Stimulated activated memory B cell treated with anti-CD40 and anti-IgM and Interleukin-4, amounts not matched to agents 10 μg/mL and 1 μg/mL and 100 μg/mL, for 72 hours (primary cell): ENCODE measurements at regions not wholly inside any gene's neighbourhood (a gene's known extent, or its start where the extent isn't known, plus 50 kb on each side); places are given as distances from the start of the nearest gene placed in this dataset.

ENCODE experiments used
- ATAC-seq: fragments of 150-1000 bp; cut with Tn5 transposase; 2 replicates; pipeline ENCODE4 v1.10.0; 2021
- H3K27ac Mint-ChIP-seq: one replicate; pipeline ENCODE4 v1.8.0; 2022; ENCODE audit warnings: mild to moderate bottlenecking, mixed read lengths
- H3K27me3 Mint-ChIP-seq: one replicate; pipeline ENCODE4 v1.8.0; 2022; ENCODE audit warnings: mixed read lengths
- H3K36me3 Mint-ChIP-seq: one replicate; pipeline ENCODE4 v1.8.0; 2022; ENCODE audit warnings: mixed read lengths
- H3K4me1 Mint-ChIP-seq: one replicate; pipeline ENCODE4 v1.8.0; 2022; ENCODE audit warnings: mixed read lengths
- H3K4me3 Mint-ChIP-seq: one replicate; pipeline ENCODE4 v1.8.0; 2022; ENCODE audit warnings: mild to moderate bottlenecking, moderate library complexity, mixed read lengths
- H3K9me3 Mint-ChIP-seq: one replicate; pipeline ENCODE4 v1.8.0; 2022; ENCODE audit warnings: mixed read lengths

- Mint-ChIP-seq H3K9me3 (peaks cover 2% of the 10 kb centered on the region), H3K27me3 (peaks cover 18% of the 10 kb centered on the region), H3K4me1 (no peaks in the 10 kb centered on the region), H3K4me3 (no peak overlapping the region), H3K36me3 (no peaks in the 10 kb centered on the region), H3K27ac (no peak overlapping the region)
- no peak for ATAC-seq
Measured at GRCh38 chr5:73365301-73365853, 83.2 kb downstream of the FOXD1 start.

GRCh38 chr5:73363911-73364730, 84.5 kb downstream of the FOXD1 start:
- no peak for ATAC-seq
- H3K27me3 Mint-ChIP-seq = peaks cover 15% of the 10 kb centered on the region
- no peaks in the 10 kb centered on the region for H3K4me1 Mint-ChIP-seq
- H3K9me3 Mint-ChIP-seq = peaks cover 2% of the 10 kb centered on the region
- no peak overlapping the region for H3K27ac Mint-ChIP-seq
- H3K36me3 Mint-ChIP-seq = no peaks in the 10 kb centered on the region
- H3K4me3 Mint-ChIP-seq = no peak overlapping the region

DNA sequence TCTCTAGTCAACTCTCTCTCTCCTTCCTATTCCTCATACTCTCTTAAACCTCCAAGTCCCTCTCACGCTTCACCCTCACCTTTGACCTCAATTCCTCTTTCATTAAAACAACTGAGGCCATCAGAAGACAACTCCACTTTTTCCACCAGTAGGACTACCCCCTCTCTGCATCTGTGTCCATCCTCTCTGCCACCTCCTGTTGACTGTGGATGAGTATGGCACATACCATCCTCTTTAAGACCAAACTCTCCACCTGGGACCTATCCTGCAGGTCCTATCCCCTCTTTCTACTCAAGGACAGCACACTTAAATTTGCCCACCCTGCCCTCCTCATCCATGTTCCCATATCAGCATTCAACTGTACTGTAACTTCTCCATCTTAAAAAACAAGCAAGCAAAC, 89.2 kb downstream of the FOXD1 start:
- no peaks in the 10 kb centered on the region for H3K4me1 Mint-ChIP-seq
- H3K27ac Mint-ChIP-seq = no peak overlapping the region
- H3K9me3 Mint-ChIP-seq = peaks cover 2% of the 10 kb centered on the region
- H3K4me3 Mint-ChIP-seq = no peak overlapping the region
- no peaks in the 10 kb centered on the region for H3K36me3 Mint-ChIP-seq
- peaks cover 30% of the 10 kb centered on the region for H3K27me3 Mint-ChIP-seq
- no peak for ATAC-seq

GRCh38 chr5:73358366-73358765, 90.2 kb downstream of the FOXD1 start:
- H3K36me3 Mint-ChIP-seq = no peaks in the 10 kb centered on the region
- H3K27ac Mint-ChIP-seq = no peak overlapping the region
- H3K4me1 Mint-ChIP-seq = no peaks in the 10 kb centered on the region
- H3K27me3 Mint-ChIP-seq = peaks cover 30% of the 10 kb centered on the region
- H3K9me3 Mint-ChIP-seq = peaks cover 2% of the 10 kb centered on the region
- H3K4me3 Mint-ChIP-seq = no peak overlapping the region
- no peak for ATAC-seq

DNA sequence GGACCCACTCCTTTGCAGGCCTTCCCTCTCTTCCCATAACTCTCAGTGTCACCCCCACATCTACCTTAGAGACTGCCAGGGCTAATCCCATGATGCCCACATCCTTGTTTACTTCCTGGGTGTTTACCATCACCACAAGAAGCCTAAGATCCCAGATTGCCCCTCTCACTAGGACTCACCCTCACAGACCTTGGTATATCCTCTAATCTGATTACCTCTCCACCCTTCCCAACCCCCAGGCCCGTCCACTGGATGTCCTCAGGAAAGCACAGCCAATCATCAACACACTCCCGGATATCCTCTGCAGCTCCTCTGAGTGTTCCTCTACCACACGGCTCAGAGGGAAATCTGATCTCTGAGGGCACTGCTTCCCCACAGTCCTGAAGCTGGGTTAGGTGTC, 91.0 kb downstream of the FOXD1 start:
- Mint-ChIP-seq H3K27me3 (peaks cover 30% of the 10 kb centered on the region), H3K4me1 (no peaks in the 10 kb centered on the region), H3K27ac (no peak overlapping the region), H3K9me3 (peaks cover 2% of the 10 kb centered on the region), H3K4me3 (no peak overlapping the region), H3K36me3 (no peaks in the 10 kb centered on the region)
- no peak for ATAC-seq

- Mint-ChIP-seq H3K9me3 (peaks cover 4% of the 10 kb centered on the region), H3K27me3 (peaks cover 22% of the 10 kb centered on the region), H3K4me3 (no peak overlapping the region), H3K27ac (no peak overlapping the region), H3K4me1 (no peaks in the 10 kb centered on the region), H3K36me3 (no peaks in the 10 kb centered on the region)
- ATAC-seq = no peak
Measured at GRCh38 chr5:73355108-73355507, 93.5 kb downstream of the FOXD1 start.

- no peak for ATAC-seq
- H3K27ac Mint-ChIP-seq = no peak overlapping the region
- H3K9me3 Mint-ChIP-seq = peaks cover 9% of the 10 kb centered on the region
- peaks cover 23% of the 10 kb centered on the region for H3K27me3 Mint-ChIP-seq
- no peaks in the 10 kb centered on the region for H3K4me1 Mint-ChIP-seq
- H3K4me3 Mint-ChIP-seq = no peak overlapping the region
- no peaks in the 10 kb centered on the region for H3K36me3 Mint-ChIP-seq
Measured at GRCh38 chr5:73354406-73354805, 94.2 kb downstream of the FOXD1 start.

- Mint-ChIP-seq H3K27me3 (peaks cover 21% of the 10 kb centered on the region), H3K36me3 (no peaks in the 10 kb centered on the region)
- no peak for ATAC-seq
Measured at GRCh38 chr5:73352649-73353230, 95.8 kb downstream of the FOXD1 start.

GRCh38 chr5:73352243-73352642, 96.3 kb downstream of the FOXD1 start:
- Mint-ChIP-seq H3K4me3 (no peak overlapping the region), H3K27ac (no peak overlapping the region), H3K4me1 (no peaks in the 10 kb centered on the region), H3K9me3 (peaks cover 15% of the 10 kb centered on the region), H3K36me3 (no peaks in the 10 kb centered on the region), H3K27me3 (peaks cover 16% of the 10 kb centered on the region)
- ATAC-seq = no peak

More at GRCh38 chr5:73352649-73353230, 95.8 kb downstream of the FOXD1 start:
- Mint-ChIP-seq H3K4me3 (no peak overlapping the region), H3K9me3 (peaks cover 15% of the 10 kb centered on the region), H3K4me1 (no peaks in the 10 kb centered on the region), H3K27ac (no peak overlapping the region)

GRCh38 chr5:73351593-73351992, 97.0 kb downstream of the FOXD1 start:
- Mint-ChIP-seq H3K36me3 (no peaks in the 10 kb centered on the region), H3K4me1 (no peaks in the 10 kb centered on the region), H3K4me3 (no peak overlapping the region), H3K27me3 (peaks cover 16% of the 10 kb centered on the region), H3K27ac (no peak overlapping the region), H3K9me3 (peaks cover 20% of the 10 kb centered on the region)
- ATAC-seq = no peak

GRCh38 chr5:73346878-73347408, 101.6 kb downstream of the FOXD1 start:
- Mint-ChIP-seq H3K4me3 (no peak overlapping the region), H3K9me3 (peaks cover 25% of the 10 kb centered on the region), H3K27ac (no peak overlapping the region), H3K4me1 (no peaks in the 10 kb centered on the region), H3K36me3 (no peaks in the 10 kb centered on the region), H3K27me3 (peaks cover 23% of the 10 kb centered on the region)
- no peak for ATAC-seq

GRCh38 chr5:73344835-73345234, 103.7 kb downstream of the FOXD1 start:
- no peak for ATAC-seq
- Mint-ChIP-seq H3K4me3 (no peak overlapping the region), H3K27me3 (peaks cover 43% of the 10 kb centered on the region), H3K4me1 (no peaks in the 10 kb centered on the region), H3K9me3 (peaks cover 24% of the 10 kb centered on the region), H3K36me3 (no peaks in the 10 kb centered on the region), H3K27ac (no peak overlapping the region)

- no peak for ATAC-seq
- Mint-ChIP-seq H3K27me3 (peaks cover 63% of the 10 kb centered on the region), H3K36me3 (no peaks in the 10 kb centered on the region), H3K4me3 (no peak overlapping the region), H3K4me1 (no peaks in the 10 kb centered on the region), H3K9me3 (peaks cover 4% of the 10 kb centered on the region), H3K27ac (no peak overlapping the region)
Measured at GRCh38 chr5:73339711-73340110, 108.9 kb downstream of the FOXD1 start.

- Mint-ChIP-seq H3K4me1 (no peaks in the 10 kb centered on the region), H3K27me3 (peaks cover 63% of the 10 kb centered on the region), H3K4me3 (no peak overlapping the region), H3K27ac (no peak overlapping the region), H3K36me3 (no peaks in the 10 kb centered on the region), H3K9me3 (peaks cover 4% of the 10 kb centered on the region)
- ATAC-seq = peak; percentile 12
Measured at GRCh38 chr5:73339051-73339575, 109.5 kb downstream of the FOXD1 start.

DNA sequence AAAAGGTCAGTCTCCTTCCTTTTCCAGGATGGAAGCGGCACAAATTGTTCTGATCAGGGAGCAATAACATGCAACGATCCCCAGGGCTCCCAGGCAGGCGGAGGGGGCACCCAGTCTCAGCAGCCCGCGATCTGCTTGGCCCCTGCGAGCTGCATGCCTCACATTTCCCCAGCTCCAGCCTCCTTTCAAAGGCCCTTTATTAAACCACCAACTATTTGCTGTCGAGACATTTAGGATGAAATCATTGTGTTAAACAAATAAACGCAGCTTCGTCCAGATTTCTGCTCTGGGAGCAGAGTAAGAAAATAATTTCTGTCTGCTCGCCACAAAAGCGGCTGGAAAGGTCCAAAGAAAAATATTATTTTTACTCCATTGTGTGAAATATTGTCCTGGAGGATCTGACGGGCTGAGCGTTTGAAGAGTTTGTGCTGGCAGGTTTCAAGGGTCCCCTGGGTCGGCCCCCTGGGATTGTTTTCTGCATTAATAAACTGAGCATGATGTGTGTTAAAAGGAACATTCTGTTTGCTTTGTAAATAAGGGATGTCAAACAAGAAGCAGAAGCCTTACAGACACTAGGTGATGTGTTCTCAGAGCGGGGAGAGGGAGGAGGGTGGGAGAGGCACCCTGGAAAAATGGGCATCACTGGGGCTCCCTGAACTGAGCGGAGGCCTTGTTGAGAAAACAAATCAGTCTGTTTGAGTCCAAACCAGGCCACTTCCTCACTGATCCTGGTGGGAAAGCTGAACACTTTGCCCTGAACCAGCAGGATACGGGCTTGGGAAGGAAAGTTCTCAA, 110.1 kb downstream of the FOXD1 start:
- no peak overlapping the region for H3K27ac Mint-ChIP-seq
- H3K4me1 Mint-ChIP-seq = no peaks in the 10 kb centered on the region
- H3K4me3 Mint-ChIP-seq = no peak overlapping the region
- peaks cover 4% of the 10 kb centered on the region for H3K9me3 Mint-ChIP-seq
- H3K36me3 Mint-ChIP-seq = no peaks in the 10 kb centered on the region
- no peak for ATAC-seq
- peaks cover 63% of the 10 kb centered on the region for H3K27me3 Mint-ChIP-seq
